HCT116 (cell line): ENCODE measurements at regions not wholly inside any gene's neighbourhood (a gene's known extent, or its start where the extent isn't known, plus 50 kb on each side); places are given as distances from the start of the nearest gene placed in this dataset.

Experiments used
- ATAC-seq: fragments of 200-7000 bp; cut with Tn5 transposase; 2 replicates; pipeline ENCODE4 v1.9.1; 2020; ENCODE audit warnings: mild to moderate bottlenecking, moderate library complexity
- BruUV-seq: library from RNA; stranded (reverse); fragments of 400-500 nt; replicated peaks from 2 replicates; lab custom pipeline; 2021; lab: Mats Ljungman, UMichigan
- CTCF ChIA-PET: fragments of 300-600 bp; sonication (Branson Sonifier 250); formaldehyde crosslinking; loops from one replicate; lab custom pipeline; 2021; ENCODE audit warnings: antibody characterized with exemption; lab: Charles Lee
- POLR2A ChIA-PET: fragments of 300-600, 350-600 bp; sonication (Branson Sonifier 250); formaldehyde crosslinking; loops from one replicate; lab custom pipeline; 2021; ENCODE audit warnings: antibody characterized with exemption; lab: Charles Lee
- RAD21 ChIA-PET, 2 experiments: fragments of 300-600 bp; sonication (Branson Sonifier 250); formaldehyde crosslinking; loops; one replicate each; lab custom pipeline; 2023; ENCODE audit warnings: low total read pairs in 2 of 2; ENCODE audit not compliant: uncharacterized antibody in 2 of 2, unreplicated experiment in 2 of 2, low non-redundant PET in 1 of 2; lab: Charles Lee
- DNase-seq: peaks from one replicate; pipeline ENCODE4 v3.0.0-alpha.2; 2010; ENCODE audit warnings: low read depth, low spot score
- H2AFZ ChIP-seq: fragments of 200-600 bp; shearing (Covaris generic), sonication (generic); 2 replicates; pipeline ENCODE4 v1.6.1; 2017; ENCODE audit warnings: low read depth, mixed run types, mixed read lengths, antibody characterized with exemption, low read length; ENCODE audit not compliant: poor library complexity, severe bottlenecking
- H3K27ac ChIP-seq: 2 replicates; pipeline ENCODE4 v1.5.1; 2012; ENCODE audit warnings: low read depth, low read length
- H3K27me3 ChIP-seq: fragments of 200-600 bp; sonication (generic); 2 replicates; pipeline ENCODE4 v1.6.1; 2016; ENCODE audit warnings: mixed run types, low read length, mixed read lengths; ENCODE audit not compliant: insufficient read depth
- H3K36me3 ChIP-seq, 2 experiments: fragments of 200-500 bp in 1 of 2; fragments of 200-600 bp in 1 of 2; sonication (Bioruptor generic) in 1 of 2; sonication (generic) in 1 of 2; 2 replicates each; pipeline versions ENCODE4 v1.5.1 to v1.6.1; 2014 to 2016; ENCODE audit warnings: low read length in 2 of 2, inconsistent platforms in 1 of 2, mixed read lengths in 1 of 2, mixed run types in 1 of 2; ENCODE audit not compliant: insufficient read depth in 2 of 2, control insufficient read depth in 1 of 2
- H3K4me1 ChIP-seq, 2 experiments: fragments of 200-600 bp in 1 of 2; sonication (generic) in 1 of 2; 2 replicates each; pipeline versions ENCODE4 v1.5.1 to v1.6.1; 2012 to 2017; ENCODE audit warnings: low read length in 2 of 2, inconsistent platforms in 1 of 2, mild to moderate bottlenecking in 1 of 2, mixed read lengths in 1 of 2, mixed run types in 1 of 2, moderate library complexity in 1 of 2; ENCODE audit not compliant: insufficient read depth in 2 of 2, control insufficient read depth in 1 of 2
- H3K4me2 ChIP-seq: fragments of 200-600 bp; sonication (generic); 2 replicates; pipeline ENCODE4 v1.6.1; 2017; ENCODE audit warnings: mixed run types, low read length, mixed read lengths
- H3K4me3 ChIP-seq, 2 experiments: fragments of 200-600 bp in 1 of 2; sonication (generic) in 1 of 2; replicated peaks in 1 of 2; 2 replicates each; pipeline ENCODE4 v1.5.1; 2011 to 2016; ENCODE audit warnings: low read length in 2 of 2, control low read depth in 1 of 2, low read depth in 1 of 2, mild to moderate bottlenecking in 1 of 2, mixed read lengths in 1 of 2, mixed run types in 1 of 2
- H3K79me2 ChIP-seq: fragments of 200-600 bp; sonication (generic); 2 replicates; pipeline ENCODE4 v1.6.1; 2017; ENCODE audit warnings: mild to moderate bottlenecking, mixed run types, low read length, moderate library complexity, mixed read lengths; ENCODE audit not compliant: insufficient read depth
- H3K9ac ChIP-seq: fragments of 200-600 bp; sonication (generic); 2 replicates; pipeline ENCODE4 v1.6.1; 2016; ENCODE audit warnings: low read length, mixed read lengths
- H3K9me2 ChIP-seq: fragments of 200-600 bp; sonication (generic), shearing (Covaris generic); 2 replicates; pipeline ENCODE4 v1.6.1; 2017; ENCODE audit warnings: mixed run types, mild to moderate bottlenecking, moderate library complexity; ENCODE audit not compliant: insufficient read depth
- H3K9me3 ChIP-seq, 2 experiments: fragments of 200-500 bp in 1 of 2; fragments of 200-600 bp in 1 of 2; sonication (Bioruptor generic) in 1 of 2; sonication (generic) in 1 of 2; 2 replicates each; pipeline ENCODE4 v1.6.1; 2014 to 2017; ENCODE audit warnings: low read length in 2 of 2, mixed read lengths in 2 of 2, inconsistent platforms in 1 of 2, low read depth in 1 of 2, mild to moderate bottlenecking in 1 of 2, mixed run types in 1 of 2, moderate library complexity in 1 of 2; ENCODE audit not compliant: control insufficient read depth in 1 of 2, insufficient read depth in 1 of 2
- H4K20me1 ChIP-seq: fragments of 200-600 bp; sonication (generic), shearing (Covaris generic); 2 replicates; pipeline ENCODE4 v1.6.1; 2017; ENCODE audit warnings: mixed run types, mild to moderate bottlenecking, moderate library complexity; ENCODE audit not compliant: insufficient read depth
- CBX3 ChIP-seq: IDR thresholded peaks from 2 replicates; pipeline ENCODE4 v1.6.1; 2012; ENCODE audit warnings: low read depth
- CEBPB ChIP-seq: IDR thresholded peaks from 2 replicates; pipeline ENCODE4 v1.6.1; 2012; ENCODE audit warnings: low read depth
- ELF1 ChIP-seq: IDR thresholded peaks from 2 replicates; pipeline ENCODE4 v1.6.1; 2012; ENCODE audit warnings: low read depth, borderline replicate concordance
- JUND ChIP-seq: IDR thresholded peaks from 2 replicates; pipeline ENCODE4 v1.6.1; 2012
- POLR2A ChIP-seq: IDR thresholded peaks from 2 replicates; pipeline ENCODE4 v1.7.0; 2011; ENCODE audit warnings: borderline replicate concordance; ENCODE audit not compliant: insufficient read depth, insufficient read length; ENCODE audit errors: extremely low read depth
- SIN3A ChIP-seq: IDR thresholded peaks from 2 replicates; pipeline ENCODE4 v1.6.1; 2012; ENCODE audit warnings: low read depth
- SP1 ChIP-seq: IDR thresholded peaks from 2 replicates; pipeline ENCODE4 v1.6.1; 2012; ENCODE audit warnings: low read depth
- SRF ChIP-seq: IDR thresholded peaks from 2 replicates; pipeline ENCODE4 v1.6.1; 2012; ENCODE audit warnings: low read depth
- ZNF274 ChIP-seq: fragments of 200-500 bp; sonication (Bioruptor generic); IDR thresholded peaks from 2 replicates; pipeline ENCODE4 v1.6.1; 2014; ENCODE audit warnings: mild to moderate bottlenecking, low read depth, low read length, inconsistent platforms
- intact Hi-C: fragments of 100-400 bp; cut with micrococcal nuclease; formaldehyde crosslinking; loops from 2 replicates; pipeline ENCODE4 v1.10.0; 2022
- TF ChIP-seq, protein P1 (sequence below), 3 experiments: fragments of 200-600 bp in 1 of 3; sonication (generic) in 1 of 3; IDR thresholded peaks in 2 of 3; conservative IDR thresholded peaks in 1 of 3; 2 replicates each; pipeline ENCODE4 v1.5.1; 2012 to 2017; ENCODE audit warnings: low read depth in 2 of 3, low read length in 2 of 3, antibody characterized with exemption in 1 of 3, borderline replicate concordance in 1 of 3, control low read depth in 1 of 3, mild to moderate bottlenecking in 1 of 3, mixed read lengths in 1 of 3, mixed run types in 1 of 3, moderate library complexity in 1 of 3; ENCODE audit not compliant: insufficient read depth in 1 of 3
- TF ChIP-seq, protein P2 (sequence below): IDR thresholded peaks from 2 replicates; pipeline ENCODE4 v1.6.1; 2012
- TF ChIP-seq, protein P3 (sequence below): IDR thresholded peaks from 2 replicates; pipeline ENCODE4 v1.6.1; 2012

DNA sequence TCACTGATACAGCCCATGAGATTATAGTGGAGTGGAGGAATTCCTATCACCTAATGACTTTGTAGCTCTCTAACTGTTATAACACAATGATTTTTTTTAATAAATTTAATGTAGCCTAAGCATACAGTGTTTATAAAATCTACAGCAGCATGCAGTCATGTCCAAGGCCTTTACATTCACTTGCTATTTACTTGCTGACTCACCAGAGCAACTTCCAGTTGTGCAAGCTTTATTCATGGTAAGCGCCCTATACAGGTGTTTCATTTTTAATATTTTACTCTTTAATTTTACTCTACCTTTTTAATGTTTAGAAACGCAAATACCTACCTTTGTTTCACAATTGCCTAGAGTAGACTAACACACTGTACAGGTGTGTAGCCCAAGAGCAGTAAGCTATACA is 1652.2 kb downstream of the BRINP3 start:
- no peaks in the 10 kb centered on the region for H4K20me1 ChIP-seq
- no peak overlapping the region for H3K4me2 ChIP-seq
- ChIA-PET POLR2A (no interaction called here), RAD21 (no interaction called here), CTCF (no interaction called here)
- H3K79me2 ChIP-seq: no peaks in the 10 kb centered on the region
- BruUV-seq: no TSS peak
- H3K36me3 ChIP-seq: no peaks in the 10 kb centered on the region
- no peak overlapping the region for H3K9ac ChIP-seq
- no peak overlapping the region for H3K27ac ChIP-seq
- ATAC-seq (no peak), DNase-seq (no peak)
- no peaks in the 10 kb centered on the region; the same call in 1 of the 2 replicates for H3K9me2 ChIP-seq
- intact Hi-C loops: no loop called here
- no peaks in the 10 kb centered on the region for H3K9me3 ChIP-seq
- H3K27me3 ChIP-seq: no peaks in the 10 kb centered on the region
- TF ChIP-seq CBX3 (no peak), ZNF274 (no peak), POLR2A (no peak), ELF1 (no peak), SP1 (no peak), JUND (no peak), SIN3A (no peak), CEBPB (no peak), SRF (no peak)
- TF ChIP-seq, protein P1, sequence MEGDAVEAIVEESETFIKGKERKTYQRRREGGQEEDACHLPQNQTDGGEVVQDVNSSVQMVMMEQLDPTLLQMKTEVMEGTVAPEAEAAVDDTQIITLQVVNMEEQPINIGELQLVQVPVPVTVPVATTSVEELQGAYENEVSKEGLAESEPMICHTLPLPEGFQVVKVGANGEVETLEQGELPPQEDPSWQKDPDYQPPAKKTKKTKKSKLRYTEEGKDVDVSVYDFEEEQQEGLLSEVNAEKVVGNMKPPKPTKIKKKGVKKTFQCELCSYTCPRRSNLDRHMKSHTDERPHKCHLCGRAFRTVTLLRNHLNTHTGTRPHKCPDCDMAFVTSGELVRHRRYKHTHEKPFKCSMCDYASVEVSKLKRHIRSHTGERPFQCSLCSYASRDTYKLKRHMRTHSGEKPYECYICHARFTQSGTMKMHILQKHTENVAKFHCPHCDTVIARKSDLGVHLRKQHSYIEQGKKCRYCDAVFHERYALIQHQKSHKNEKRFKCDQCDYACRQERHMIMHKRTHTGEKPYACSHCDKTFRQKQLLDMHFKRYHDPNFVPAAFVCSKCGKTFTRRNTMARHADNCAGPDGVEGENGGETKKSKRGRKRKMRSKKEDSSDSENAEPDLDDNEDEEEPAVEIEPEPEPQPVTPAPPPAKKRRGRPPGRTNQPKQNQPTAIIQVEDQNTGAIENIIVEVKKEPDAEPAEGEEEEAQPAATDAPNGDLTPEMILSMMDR (IDR thresholded peaks at IDR 0.05 in 2 of 3, conservative IDR thresholded peaks at IDR 0.05 in 1 of 3; ENCODE audit: borderline replicate concordance in 1 of 3, insufficient read depth in 1 of 3, low read depth in 2 of 3, low read length in 2 of 3): no peak
- TF ChIP-seq, protein P2, sequence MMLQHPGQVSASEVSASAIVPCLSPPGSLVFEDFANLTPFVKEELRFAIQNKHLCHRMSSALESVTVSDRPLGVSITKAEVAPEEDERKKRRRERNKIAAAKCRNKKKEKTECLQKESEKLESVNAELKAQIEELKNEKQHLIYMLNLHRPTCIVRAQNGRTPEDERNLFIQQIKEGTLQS: no peak
- TF ChIP-seq, protein P3, sequence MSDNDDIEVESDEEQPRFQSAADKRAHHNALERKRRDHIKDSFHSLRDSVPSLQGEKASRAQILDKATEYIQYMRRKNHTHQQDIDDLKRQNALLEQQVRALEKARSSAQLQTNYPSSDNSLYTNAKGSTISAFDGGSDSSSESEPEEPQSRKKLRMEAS: no peak
- H3K4me3 ChIP-seq: no peak overlapping the region
- H3K4me1 ChIP-seq: no peaks in the 10 kb centered on the region
- peak overlapping the region; percentile 6 for H2AFZ ChIP-seq
